Neural cell (in vitro differentiated cells): ENCODE measurements at regions not wholly inside any gene's neighbourhood (a gene's known extent, or its start where the extent isn't known, plus 50 kb on each side); places are given as distances from the start of the nearest gene placed in this dataset.

ENCODE experiments used
- CTCF ChIP-seq: fragments of 450-650 bp; IDR thresholded peaks from 2 replicates; pipeline ENCODE4 v1.5.1; 2014; ENCODE audit warnings: antibody characterized with exemption, mild to moderate bottlenecking, moderate library complexity; ENCODE audit not compliant: poor library complexity, severe bottlenecking
- EZH2 ChIP-seq: fragments of 200-600, 300-800 bp; shearing (Covaris generic), sonication (generic); IDR thresholded peaks from 2 replicates; pipeline ENCODE4 v1.6.1; 2014; ENCODE audit warnings: antibody characterized with exemption, low read length, borderline replicate concordance, mild to moderate bottlenecking; ENCODE audit not compliant: insufficient read depth, poor library complexity, severe bottlenecking
- RAD21 ChIP-seq: fragments of 450-650 bp; conservative IDR thresholded peaks from 2 replicates; pipeline ENCODE4 v1.6.1; 2014; ENCODE audit warnings: antibody characterized with exemption, mild to moderate bottlenecking, moderate library complexity
- TAF1 ChIP-seq: IDR thresholded peaks from 2 replicates; pipeline ENCODE4 v1.6.1; 2012; ENCODE audit warnings: low read depth

GRCh38 chr13:46480131-46480530 is 72.8 kb upstream of the LRCH1 start:
- TF ChIP-seq EZH2 (no peak), CTCF (no peak), RAD21 (no peak), TAF1 (no peak)
